T-helper 9 cell (primary cell): ENCODE measurements at regions not wholly inside any gene's neighbourhood (a gene's known extent, or its start where the extent isn't known, plus 50 kb on each side); places are given as distances from the start of the nearest gene placed in this dataset.
"Not testable (repeated sequence)": the region's sequence is repeated elsewhere in the genome, so short reads cannot be mapped to it uniquely, and the experiment has no call there.

Experiments used
- DNase-seq: peaks from one replicate; pipeline ENCODE4 v3.0.0-alpha.2; 2020

GRCh38 chr11:33457948-33458347 is 200.8 kb downstream of the HIPK3 start:
- no peak for DNase-seq

DNA sequence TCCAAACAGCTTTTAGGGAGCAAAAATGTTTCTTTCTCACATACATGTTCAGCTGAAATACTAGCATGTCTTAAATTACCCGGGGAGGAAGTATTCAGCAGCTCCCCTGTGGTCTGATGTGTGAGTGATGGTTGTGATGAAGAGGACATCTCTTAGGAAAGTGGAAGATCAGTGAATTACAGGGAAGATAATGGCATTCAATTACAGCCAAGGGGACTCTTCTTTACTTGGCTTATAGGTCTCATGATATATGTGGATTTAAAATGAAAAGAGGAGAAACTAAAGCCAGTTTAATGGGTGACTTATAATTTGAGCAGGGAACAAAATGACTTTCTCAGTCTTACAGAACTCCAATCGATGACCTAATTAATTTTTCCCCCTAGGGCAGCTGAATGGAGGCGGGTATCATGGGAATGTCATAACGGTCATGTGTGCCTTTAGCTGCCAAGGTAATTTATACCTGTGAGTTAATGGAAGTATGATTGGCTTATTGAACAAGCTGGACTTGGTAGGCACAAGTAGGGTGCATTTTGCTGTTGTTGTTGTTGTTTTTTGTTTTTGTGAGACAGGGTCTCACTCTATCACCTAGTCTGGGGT is 198.8 kb downstream of the HIPK3 start:
- DNase-seq = no peak

- DNase-seq = no peak
These were observed 197.1 kb downstream of the HIPK3 start for GRCh38 chr11:33454264-33454663.

DNA sequence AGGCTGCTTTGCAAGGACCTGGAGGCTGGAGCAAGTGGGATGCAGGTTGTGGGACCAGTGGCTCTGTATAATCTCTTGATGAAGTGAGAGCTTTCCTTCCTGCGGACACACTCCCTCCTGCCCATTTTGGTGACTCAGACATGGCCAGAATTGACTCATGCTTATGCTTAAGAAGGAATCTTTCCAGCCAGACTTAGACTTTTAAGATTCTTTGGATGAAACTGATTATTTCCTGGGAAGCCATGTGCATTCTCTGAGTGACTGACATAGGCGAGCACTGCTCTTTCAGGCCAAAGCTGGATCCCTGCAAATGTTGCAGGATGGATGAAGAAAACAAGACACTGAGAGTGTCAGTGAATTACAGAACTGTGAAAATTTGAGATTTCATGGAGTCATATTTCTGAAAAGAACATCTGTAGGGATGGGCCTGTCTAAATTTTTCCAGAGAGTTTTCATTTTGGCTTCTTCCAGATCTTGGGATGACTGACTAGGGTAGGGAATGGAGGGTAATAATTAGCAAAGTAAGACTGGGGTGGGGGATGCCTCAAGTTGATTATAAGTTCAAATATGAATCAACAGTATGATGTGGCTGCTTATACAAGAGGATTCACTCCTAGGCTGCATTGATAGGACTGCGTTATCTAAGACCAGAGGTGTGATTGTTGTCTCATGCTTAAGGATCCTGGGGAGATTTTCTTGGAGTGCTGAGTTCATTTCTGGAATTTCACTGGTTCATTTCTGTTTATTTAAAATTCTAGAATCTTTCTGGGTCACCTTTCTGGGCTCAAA is 195.8 kb downstream of the HIPK3 start:
- no peak for DNase-seq

DNA sequence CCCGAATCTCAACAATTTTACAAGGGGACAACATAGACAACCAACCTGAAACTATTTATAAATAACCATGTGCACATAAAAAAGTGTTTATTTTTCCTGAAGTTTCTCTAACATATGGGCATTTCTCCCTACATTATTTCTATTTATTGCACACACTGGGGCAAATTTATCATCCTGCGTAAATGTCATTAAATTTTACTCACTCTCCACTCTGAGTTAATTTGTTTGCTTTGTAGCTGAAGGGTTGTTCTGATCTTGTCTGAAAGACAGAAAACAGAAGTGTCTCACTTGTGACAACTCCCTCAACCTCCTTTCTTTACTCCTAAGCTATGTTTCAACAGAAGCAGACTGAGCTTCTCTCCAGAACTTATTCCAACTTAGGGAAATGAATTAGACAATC is 194.2 kb downstream of the HIPK3 start:
- DNase-seq = no peak

- DNase-seq = no peak
These were observed 192.6 kb downstream of the HIPK3 start for GRCh38 chr11:33449798-33450197.

DNA sequence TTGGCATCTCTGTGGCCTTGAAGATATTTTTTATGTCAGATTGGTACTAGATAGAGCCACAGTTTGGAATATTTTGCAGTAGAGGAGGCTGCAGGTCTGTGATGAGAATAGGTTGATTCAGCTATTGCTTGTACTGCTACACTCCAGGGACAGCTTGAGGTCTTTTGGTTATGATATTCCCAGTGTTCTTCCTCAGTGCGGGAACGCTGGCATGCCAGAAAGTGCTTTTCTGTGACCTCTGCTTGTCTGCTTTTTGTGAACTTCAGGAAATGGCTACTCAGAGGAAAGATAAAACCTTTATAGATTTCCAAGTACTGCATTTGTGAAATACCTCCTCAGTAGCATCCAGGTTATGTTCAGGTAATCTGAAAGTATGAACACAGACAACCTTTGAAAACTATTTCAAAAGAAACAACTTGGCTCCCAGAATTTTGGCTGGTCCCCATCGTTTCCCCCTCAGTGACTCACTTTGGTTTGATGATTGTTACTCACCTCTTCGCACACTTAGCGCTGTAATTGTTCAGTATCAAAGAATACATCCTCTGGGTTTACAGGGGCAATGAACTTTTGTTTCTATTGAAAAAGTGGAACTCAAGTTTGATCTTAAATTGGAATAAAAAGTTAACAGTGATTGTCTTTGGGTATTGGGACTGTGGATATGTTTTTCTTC is 191.4 kb downstream of the HIPK3 start:
- DNase-seq = no peak

DNA sequence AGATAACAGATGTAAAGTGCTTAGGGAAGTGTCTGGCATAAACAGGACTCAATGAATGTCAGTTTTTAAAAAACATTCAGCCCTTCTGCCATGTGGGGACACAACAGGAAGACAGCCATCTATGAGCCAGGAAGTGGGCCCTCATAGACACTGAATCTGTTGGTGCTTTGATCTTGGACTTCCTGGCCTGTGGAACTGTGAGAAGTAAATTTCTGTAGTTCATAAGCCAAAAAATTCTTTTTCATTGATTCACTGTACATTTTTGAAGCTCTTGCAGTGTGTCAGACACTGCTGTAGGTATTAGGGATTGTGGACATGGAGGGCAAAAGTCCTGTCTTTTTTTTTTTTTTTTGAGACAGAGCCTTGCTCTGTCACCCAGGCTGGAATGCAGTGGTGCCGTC is 188.6 kb downstream of the HIPK3 start:
- no peak for DNase-seq

- DNase-seq = no peak
These were observed 187.8 kb downstream of the HIPK3 start for GRCh38 chr11:33444835-33445594.

- DNase-seq = no peak
These were observed 186.5 kb downstream of the HIPK3 start for GRCh38 chr11:33443684-33444083.

GRCh38 chr11:33438301-33438700 is 181.1 kb downstream of the HIPK3 start:
- DNase-seq = no peak

DNA sequence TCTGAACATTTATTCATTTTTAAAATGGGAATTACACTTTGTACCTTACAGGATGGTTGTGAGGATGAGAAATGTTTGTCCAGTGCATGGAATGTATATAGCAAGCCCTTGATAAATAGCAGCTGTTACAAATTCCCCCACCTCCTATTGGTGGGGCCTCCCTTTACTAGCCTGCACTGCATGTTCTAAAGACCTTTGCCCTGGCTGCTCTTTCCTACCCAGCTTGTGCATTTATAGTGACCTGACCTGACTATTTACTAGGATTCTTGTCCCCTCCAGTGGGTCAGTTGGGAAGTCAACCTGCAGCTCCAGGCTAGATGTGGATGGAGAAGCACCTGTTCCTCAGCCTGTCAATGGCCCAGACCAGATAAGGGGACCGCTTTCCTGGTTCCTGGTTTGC is 180.3 kb downstream of the HIPK3 start:
- no peak for DNase-seq

- DNase-seq = no peak
These were observed 178.0 kb downstream of the HIPK3 start for GRCh38 chr11:33435216-33435615.

DNA sequence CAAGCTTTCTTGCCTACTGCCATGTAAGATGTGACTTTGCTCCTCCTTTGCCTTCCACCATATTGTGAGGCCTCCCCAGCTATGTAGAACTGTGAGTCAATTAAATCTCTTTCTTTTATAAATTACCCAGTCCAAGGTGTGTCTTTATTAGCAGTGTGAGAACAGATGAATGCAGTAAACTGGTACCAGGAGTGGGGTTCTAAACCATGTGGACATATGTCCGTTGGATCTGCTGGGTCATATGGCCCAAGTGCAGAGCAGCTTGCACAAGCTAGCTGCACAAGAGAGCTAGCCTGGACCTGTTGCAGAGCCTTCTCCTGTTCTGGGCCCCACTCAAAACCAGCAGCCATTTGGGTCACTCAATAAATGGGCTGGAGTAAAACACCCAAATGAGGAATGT is 177.1 kb downstream of the HIPK3 start:
- DNase-seq = no peak

DNA sequence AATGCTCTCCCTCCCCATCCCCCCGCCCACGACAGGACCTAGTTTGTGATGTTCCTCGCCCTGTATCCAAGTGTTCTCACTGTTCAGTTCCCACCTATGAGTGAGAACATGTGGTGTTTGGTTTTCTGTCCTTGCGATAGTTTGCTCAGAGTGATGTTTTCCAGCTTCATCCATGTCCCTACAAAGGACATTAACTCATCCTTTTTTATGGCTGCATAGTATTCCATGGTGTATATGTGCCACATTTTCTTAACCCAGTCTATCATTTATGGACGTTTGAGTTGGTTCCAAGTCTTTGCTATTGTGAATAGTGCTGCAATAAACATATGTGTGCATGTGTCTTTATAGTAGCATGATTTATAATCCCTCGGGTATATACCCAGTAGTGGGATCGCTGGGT is 171.3 kb downstream of the HIPK3 start:
- DNase-seq = not testable (repeated sequence)

GRCh38 chr11:33420959-33421566 is 163.9 kb downstream of the HIPK3 start:
- DNase-seq = no peak

- DNase-seq = no peak
These were observed 162.7 kb downstream of the HIPK3 start for GRCh38 chr11:33419924-33420323.

- DNase-seq = no peak
These were observed 159.9 kb downstream of the HIPK3 start for GRCh38 chr11:33417121-33417520.

DNA sequence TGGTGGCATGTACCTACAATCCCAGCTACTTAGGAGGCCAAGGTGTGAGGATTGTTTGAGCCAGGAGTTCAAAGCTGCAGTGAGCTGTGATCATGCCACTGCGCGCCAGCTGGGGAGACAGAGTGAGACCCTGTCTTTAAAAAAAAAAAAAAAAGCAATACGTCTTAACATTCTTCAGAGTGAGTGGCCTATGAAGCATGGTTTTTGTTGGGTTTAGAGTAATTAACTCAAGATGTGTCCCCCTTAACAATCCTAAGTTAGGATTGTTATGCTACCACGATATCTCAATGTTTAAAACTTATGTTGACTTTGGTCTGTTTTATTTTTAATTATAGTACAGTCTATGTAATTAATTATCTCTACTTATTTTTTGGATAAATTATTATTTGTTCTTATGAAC is 156.1 kb downstream of the HIPK3 start:
- no peak for DNase-seq

GRCh38 chr11:33412241-33412640 is 155.1 kb downstream of the HIPK3 start:
- DNase-seq = no peak

GRCh38 chr11:33411751-33412150 is 154.6 kb downstream of the HIPK3 start:
- no peak for DNase-seq

DNA sequence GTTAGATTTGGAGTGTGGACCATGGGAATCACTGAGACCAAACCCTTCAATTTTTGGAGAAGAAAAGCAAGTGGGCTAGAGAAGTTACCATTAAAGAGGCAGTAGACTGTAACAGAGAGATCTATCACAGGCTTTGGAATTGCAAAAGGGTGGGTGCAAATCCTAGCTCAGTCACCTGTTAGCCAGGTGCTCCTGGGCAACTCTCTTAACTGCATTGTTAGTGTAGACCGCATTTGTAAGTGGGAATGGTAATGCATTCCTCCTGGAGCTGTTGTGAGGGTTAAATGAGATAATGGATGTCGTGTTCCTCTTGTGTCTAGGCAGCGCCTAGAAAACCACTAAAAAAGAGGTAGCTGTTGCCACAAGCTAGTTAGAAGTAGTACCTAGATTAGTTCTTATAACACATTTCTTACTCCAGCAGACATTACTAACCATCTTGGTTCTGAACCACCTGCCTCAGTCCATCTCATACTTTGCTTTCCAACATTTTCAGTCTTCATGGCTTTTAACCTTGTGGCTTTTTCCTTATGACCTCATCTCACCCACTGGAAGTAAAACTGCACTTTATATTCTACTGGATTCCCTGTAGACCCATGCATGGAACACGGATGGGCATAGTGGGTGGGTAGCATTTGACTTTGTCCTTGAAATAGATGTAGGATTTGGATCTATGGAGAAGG is 153.0 kb downstream of the HIPK3 start:
- DNase-seq = no peak
